HUES48 (cell line): ENCODE measurements at regions not wholly inside any gene's neighbourhood (a gene's known extent, or its start where the extent isn't known, plus 50 kb on each side); places are given as distances from the start of the nearest gene placed in this dataset.

Source experiments
- H3K27ac ChIP-seq: one replicate; pipeline ENCODE4 v1.7.0; 2013; ENCODE audit warnings: low read depth, low read length, inconsistent platforms
- H3K27me3 ChIP-seq: 2 replicates; pipeline ENCODE4 v1.6.1; 2013; ENCODE audit warnings: mild to moderate bottlenecking, low read length; ENCODE audit not compliant: control insufficient read depth, insufficient read depth
- H3K36me3 ChIP-seq: 2 replicates; pipeline ENCODE4 v1.6.1; 2013; ENCODE audit warnings: low read length; ENCODE audit not compliant: control insufficient read depth, insufficient read depth
- H3K4me1 ChIP-seq: 2 replicates; pipeline ENCODE4 v1.6.1; 2013; ENCODE audit warnings: mild to moderate bottlenecking, low read length; ENCODE audit not compliant: control insufficient read depth, insufficient read depth
- H3K4me3 ChIP-seq: 2 replicates; pipeline ENCODE4 v1.5.1; 2013; ENCODE audit warnings: mild to moderate bottlenecking, low read depth, low read length
- H3K9ac ChIP-seq: 2 replicates; pipeline ENCODE4 v1.6.1; 2013; ENCODE audit warnings: mild to moderate bottlenecking, low read depth, low read length, moderate library complexity
- H3K9me3 ChIP-seq: 2 replicates; pipeline ENCODE4 v1.6.1; 2013; ENCODE audit warnings: low read length; ENCODE audit not compliant: control insufficient read depth, insufficient read depth

DNA sequence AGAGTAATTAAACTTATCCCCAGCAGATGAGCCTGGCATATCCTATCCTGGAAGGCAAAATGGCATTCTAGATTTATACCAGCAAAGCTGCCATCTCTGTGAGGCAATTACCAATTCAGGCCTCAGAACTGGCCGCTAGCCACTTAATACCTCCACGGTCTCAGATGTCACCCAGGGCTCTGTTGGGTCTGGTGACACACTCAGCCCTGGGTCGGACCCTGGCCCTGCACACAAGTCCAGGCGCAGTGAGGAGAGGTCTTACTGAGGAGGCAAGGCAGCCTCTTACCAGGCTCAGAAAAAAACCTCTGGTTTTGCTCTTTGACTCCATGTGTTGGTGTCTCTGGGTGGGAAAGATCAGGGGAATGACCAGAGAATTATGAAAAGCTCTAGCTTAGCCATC is 186.6 kb downstream of the EMX2 start:
- Histone ChIP-seq H3K27ac (no peak overlapping the region), H3K4me3 (no peak overlapping the region), H3K4me1 (peaks cover 17% of the 10 kb centered on the region), H3K9ac (no peak overlapping the region), H3K36me3 (no peaks in the 10 kb centered on the region), H3K9me3 (no peaks in the 10 kb centered on the region), H3K27me3 (peaks cover 12% of the 10 kb centered on the region)

DNA sequence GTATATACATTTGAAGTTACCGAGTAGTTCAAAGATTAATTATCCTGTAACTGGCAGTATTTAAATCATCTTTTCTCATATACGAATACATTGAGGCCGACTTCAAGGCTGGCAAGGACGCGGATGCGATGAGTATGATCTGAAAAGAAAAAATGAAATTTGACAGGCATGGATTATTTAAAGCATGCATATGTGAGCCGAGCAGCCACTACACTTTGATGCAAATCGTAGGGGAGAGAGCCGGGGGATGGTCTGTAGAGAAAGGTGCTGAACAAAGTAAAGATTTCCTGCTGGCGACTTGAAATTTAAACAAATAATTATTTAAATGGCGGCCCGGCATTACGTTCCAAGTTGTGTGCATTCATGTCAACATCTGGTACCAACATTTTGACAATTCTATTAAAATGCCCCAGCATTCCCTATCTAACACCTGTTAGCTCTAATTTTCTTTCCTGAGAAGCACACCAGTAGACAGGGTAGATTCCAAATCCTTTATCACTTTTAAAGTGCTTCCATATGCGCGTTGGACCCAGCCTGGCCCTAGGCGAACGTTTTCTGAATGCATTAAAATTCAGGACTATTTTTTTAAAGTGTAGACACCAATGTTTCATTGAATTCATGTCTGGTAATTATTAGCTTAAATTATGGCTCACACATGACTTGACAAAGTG is 188.7 kb downstream of the EMX2 start:
- Histone ChIP-seq H3K9ac (no peak overlapping the region), H3K27me3 (peaks cover 33% of the 10 kb centered on the region), H3K27ac (no peak overlapping the region), H3K9me3 (no peaks in the 10 kb centered on the region), H3K4me3 (no peak overlapping the region), H3K4me1 (peaks cover 22% of the 10 kb centered on the region), H3K36me3 (no peaks in the 10 kb centered on the region)

DNA sequence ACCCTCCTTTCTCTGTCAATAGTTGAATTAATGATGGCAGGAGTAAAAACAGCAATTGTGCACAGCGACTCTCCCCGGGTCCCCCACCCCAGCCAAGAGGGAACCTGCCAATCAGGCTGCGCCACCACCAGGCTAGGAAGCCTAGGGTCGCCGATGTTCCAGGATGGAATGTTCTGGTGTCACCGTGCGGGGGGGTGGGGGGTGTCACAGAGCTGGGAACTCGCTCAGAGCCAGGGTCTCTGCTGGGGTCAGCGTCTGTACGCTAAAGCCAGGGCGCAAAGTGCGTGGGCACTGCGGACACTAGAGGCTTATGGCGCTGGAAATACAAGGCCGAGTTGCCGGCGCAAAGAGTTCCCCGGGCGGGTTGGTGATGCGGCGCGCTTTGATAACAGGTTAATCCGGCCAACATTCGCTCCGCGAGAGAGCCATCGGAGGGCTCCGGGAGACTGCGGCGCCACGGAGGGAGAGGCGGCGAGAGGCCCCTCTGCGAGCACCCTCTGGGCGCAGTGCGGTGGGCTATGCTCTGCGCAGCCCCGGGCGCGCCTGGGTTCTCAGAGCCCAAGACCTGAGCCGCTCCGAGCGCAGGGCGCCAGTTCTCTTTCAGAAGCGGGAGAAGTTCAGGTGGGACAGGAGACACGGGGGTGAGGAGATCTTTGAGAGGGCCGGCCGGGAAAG is 192.3 kb downstream of the EMX2 start:
- no peak overlapping the region for H3K27ac ChIP-seq
- peaks cover 22% of the 10 kb centered on the region for H3K4me1 ChIP-seq
- peak overlapping the region; percentile 60 for H3K4me3 ChIP-seq
- H3K9me3 ChIP-seq: no peaks in the 10 kb centered on the region
- no peaks in the 10 kb centered on the region for H3K36me3 ChIP-seq
- peak overlapping the region; percentile 33; the same call in 1 of the 2 replicates for H3K9ac ChIP-seq
- peaks cover 60% of the 10 kb centered on the region for H3K27me3 ChIP-seq

DNA sequence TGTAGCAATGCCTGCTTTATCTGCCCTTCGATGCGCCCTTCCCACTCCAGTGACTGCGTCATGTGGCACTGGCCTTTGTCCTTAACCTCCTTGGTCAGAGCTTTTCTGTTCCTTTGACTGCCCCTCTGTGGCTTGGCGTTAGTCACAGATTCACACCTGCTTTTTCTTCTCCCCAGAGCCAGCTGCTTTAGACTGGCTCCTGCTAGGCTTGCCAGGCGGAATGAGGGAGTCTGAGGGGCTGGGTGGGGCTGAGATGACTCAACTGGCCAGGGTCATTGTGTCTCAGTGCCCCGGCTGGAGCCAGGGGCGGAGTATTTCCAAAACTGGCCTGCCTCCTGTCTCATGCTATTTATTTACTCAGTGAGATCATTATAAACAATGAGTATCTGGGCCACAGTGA is 194.1 kb downstream of the EMX2 start:
- H3K27ac ChIP-seq: no peak overlapping the region
- H3K9ac ChIP-seq: no peak overlapping the region
- H3K36me3 ChIP-seq: no peaks in the 10 kb centered on the region
- peaks cover 15% of the 10 kb centered on the region for H3K4me1 ChIP-seq
- no peak overlapping the region for H3K4me3 ChIP-seq
- no peaks in the 10 kb centered on the region for H3K9me3 ChIP-seq
- peaks cover 60% of the 10 kb centered on the region for H3K27me3 ChIP-seq

DNA sequence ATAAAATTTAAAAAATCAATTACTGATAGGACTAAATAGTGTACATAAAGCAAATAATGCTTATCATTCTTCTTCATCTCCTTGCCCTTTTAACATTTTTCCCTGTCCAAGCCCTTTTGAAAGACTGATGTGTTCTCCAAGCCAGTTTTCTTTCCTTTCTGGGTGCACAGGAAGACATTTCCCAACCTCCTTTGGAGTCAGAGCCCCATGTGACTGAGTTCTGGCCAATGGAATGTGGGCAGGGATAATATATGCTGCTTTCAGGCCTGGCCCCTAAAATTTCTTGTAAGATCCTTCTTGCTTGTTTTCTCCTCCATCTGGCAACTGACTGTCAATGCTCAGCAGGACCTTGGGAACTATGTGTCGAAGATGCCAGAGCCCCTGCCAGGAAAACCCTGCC is 197.5 kb downstream of the EMX2 start:
- H3K4me1 ChIP-seq: no peaks in the 10 kb centered on the region
- no peak overlapping the region for H3K9ac ChIP-seq
- no peaks in the 10 kb centered on the region for H3K36me3 ChIP-seq
- H3K27me3 ChIP-seq: peaks cover 38% of the 10 kb centered on the region
- H3K27ac ChIP-seq: no peak overlapping the region
- H3K4me3 ChIP-seq: no peak overlapping the region
- no peaks in the 10 kb centered on the region for H3K9me3 ChIP-seq

DNA sequence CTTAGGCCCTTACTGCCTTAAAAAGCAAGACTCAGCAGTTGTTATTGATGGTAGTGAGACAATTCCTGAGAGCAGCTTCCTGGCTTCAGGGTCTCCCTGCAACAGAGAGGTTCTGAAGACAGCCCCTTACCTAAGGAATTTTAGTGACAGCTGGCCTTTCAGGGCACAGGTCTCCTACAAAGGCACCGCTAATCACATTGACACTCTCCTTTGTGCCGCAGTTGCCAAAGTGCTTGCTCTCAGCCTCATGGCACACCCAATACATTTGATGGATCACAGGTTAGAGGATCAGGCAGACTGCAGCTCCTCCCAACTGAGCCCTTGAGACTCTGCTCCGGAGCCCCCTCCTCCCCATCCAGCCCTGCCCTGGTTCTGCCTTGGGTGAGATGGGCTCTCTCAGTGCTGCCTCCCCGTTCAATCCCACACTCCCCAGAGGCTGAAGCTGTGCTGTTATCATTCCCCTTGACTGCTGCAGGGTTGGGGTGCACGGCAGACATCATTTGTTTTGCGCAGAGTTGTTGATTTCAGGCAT is 198.2 kb downstream of the EMX2 start:
- Histone ChIP-seq H3K4me3 (no peak overlapping the region), H3K9me3 (no peaks in the 10 kb centered on the region), H3K36me3 (no peaks in the 10 kb centered on the region), H3K9ac (no peak overlapping the region), H3K4me1 (no peaks in the 10 kb centered on the region), H3K27me3 (peaks cover 32% of the 10 kb centered on the region), H3K27ac (no peak overlapping the region)

DNA sequence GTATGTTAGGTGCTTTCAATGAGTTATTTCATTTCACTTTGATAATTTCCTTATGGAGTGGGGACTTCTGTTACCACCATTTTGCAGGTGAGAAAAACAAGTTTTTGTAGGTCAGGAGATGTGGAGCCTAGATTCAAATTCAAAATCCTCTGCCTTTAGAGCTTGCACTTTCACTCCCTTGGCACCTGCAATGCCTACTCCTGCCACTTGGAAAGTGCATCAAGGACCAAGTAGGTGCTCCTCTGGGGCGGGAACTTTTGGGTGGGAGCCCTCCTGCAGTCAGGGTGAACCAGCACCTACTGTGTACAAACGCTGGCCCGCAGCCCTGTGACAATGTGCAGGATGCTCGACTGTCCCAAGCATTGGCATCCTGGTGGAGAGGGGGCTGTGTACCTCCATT is 199.0 kb downstream of the EMX2 start:
- Histone ChIP-seq H3K4me1 (no peaks in the 10 kb centered on the region), H3K27me3 (peaks cover 24% of the 10 kb centered on the region), H3K27ac (no peak overlapping the region), H3K4me3 (no peak overlapping the region), H3K36me3 (no peaks in the 10 kb centered on the region), H3K9me3 (no peaks in the 10 kb centered on the region), H3K9ac (no peak overlapping the region)

DNA sequence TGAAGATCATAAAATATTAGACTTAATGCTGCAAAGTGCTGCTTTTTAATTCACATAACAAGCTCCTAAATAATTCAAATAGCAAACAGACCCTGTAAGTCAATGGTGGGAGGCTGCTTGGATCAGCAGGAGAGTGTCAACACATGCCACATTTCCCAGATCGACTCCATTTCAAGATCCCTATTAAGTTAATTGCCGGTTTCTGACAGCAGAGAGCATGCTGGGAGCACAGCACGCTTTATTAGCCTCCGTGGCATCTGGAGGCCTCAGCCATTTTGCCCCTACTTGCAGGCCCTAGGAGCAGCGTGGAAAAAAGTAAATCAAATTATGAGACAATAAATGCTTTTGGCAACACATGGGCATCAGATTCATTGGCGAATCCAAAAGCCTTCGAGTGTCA is 201.0 kb downstream of the EMX2 start:
- Histone ChIP-seq H3K4me3 (no peak overlapping the region), H3K27me3 (peaks cover 8% of the 10 kb centered on the region; the same call in 1 of the 2 replicates), H3K9me3 (no peaks in the 10 kb centered on the region), H3K27ac (no peak overlapping the region), H3K36me3 (no peaks in the 10 kb centered on the region), H3K4me1 (no peaks in the 10 kb centered on the region), H3K9ac (no peak overlapping the region)

DNA sequence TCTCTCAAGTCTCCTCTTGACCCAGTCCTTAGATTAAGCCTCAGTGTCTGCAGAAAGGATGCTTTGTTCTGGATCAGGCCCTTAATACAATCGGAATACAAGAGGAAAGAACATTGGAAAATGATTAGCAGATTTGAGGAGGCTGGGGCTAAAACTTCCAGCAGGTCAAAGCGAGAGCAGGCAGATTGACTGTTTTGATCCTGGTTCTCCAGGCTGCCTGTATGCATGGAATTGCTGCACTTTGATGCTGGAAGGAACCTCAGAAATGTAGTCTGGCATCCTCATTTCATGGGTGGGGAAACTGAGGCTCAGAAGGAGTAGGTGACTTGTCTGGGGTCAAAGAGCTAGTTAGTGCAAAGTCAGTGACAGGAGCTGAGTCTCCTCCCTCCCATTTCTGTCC is 202.8 kb downstream of the EMX2 start:
- Histone ChIP-seq H3K27me3 (no peaks in the 10 kb centered on the region), H3K9me3 (no peaks in the 10 kb centered on the region), H3K9ac (no peak overlapping the region), H3K4me3 (no peak overlapping the region), H3K36me3 (no peaks in the 10 kb centered on the region), H3K27ac (no peak overlapping the region), H3K4me1 (no peaks in the 10 kb centered on the region)

DNA sequence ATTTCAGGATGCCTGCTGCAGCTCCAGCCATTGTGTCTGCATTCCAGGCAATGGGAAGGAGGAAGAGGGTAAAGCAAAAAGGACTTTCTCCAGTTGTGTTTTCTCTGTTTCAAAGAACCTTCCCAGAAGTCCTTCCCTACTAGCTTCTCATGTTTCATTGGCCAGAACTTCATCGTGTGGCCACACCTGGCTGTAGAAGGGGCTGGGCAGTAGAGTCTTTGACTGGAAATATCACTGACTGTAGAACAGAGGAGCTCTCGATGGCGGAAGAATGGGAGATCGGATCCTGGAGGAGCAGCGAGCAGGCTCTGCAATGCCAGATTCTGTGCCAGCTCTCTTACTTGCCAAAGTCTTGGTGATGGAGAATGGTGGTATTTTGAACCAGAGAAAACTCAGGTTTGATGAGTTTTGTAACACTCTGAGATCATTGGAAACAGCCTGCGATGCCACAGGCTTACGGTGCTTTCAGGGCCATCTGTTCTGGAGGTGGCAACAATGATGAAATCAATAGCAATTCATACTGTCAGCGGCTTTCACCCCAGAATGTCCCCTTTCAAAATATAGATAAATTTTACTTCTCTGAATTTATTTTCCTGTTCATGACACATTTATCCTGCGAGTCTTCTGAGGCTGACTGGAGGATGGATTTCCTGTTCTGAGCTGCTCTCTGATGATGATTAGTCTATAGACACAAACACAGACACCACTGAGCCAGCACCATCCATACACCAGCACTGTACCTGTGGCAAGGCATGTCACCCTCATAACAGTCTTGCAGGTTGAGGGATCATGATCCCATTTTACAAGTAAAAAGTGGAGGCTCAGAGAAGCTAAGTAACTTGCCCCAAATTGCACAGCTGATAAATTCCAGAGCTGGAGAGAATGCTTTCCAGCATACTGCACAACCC is 204.2 kb downstream of the EMX2 start:
- no peak overlapping the region for H3K9ac ChIP-seq
- H3K36me3 ChIP-seq: no peaks in the 10 kb centered on the region
- no peaks in the 10 kb centered on the region for H3K4me1 ChIP-seq
- no peak overlapping the region for H3K27ac ChIP-seq
- H3K9me3 ChIP-seq: no peaks in the 10 kb centered on the region
- no peak overlapping the region for H3K4me3 ChIP-seq
- no peaks in the 10 kb centered on the region for H3K27me3 ChIP-seq

DNA sequence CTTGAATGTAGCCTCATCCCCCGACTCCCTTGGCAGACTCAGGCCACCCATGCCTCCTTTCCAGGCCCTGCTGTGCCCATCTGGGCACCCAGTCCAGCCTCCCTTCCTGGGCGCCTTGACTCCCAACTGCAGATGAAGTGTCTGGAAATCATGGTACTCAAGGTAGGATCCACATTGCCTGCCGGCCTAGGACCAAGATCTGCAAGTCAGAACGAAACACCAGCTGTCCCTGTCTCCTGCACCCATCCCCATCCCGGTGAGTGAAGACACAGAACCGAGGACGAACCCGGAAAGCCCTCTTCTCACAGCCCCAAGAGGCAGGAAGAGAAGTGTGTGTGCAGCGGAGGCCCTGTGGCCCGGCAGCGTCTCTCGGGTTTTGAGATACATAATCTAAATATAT is 205.1 kb downstream of the EMX2 start:
- H3K4me1 ChIP-seq: no peaks in the 10 kb centered on the region
- no peak overlapping the region for H3K9ac ChIP-seq
- no peaks in the 10 kb centered on the region for H3K36me3 ChIP-seq
- no peaks in the 10 kb centered on the region for H3K9me3 ChIP-seq
- no peaks in the 10 kb centered on the region for H3K27me3 ChIP-seq
- no peak overlapping the region for H3K4me3 ChIP-seq
- no peak overlapping the region for H3K27ac ChIP-seq
